MM.1S (cell line): ENCODE measurements at regions not wholly inside any gene's neighbourhood (a gene's known extent, or its start where the extent isn't known, plus 50 kb on each side); places are given as distances from the start of the nearest gene placed in this dataset.

Source experiments
- DNase-seq: peaks from one replicate; pipeline ENCODE4 v3.0.0-alpha.2; 2015
- H2AFZ ChIP-seq: fragments of 300-600 bp; sonication (generic); 2 replicates; pipeline ENCODE4 v1.6.0; 2016; ENCODE audit warnings: antibody characterized with exemption, low read length
- H3F3A ChIP-seq: fragments of 300-600 bp; sonication (generic); 2 replicates; pipeline ENCODE4 v1.6.1; 2016; ENCODE audit warnings: mild to moderate bottlenecking, antibody characterized with exemption, low read length, moderate library complexity, mixed read lengths; ENCODE audit not compliant: insufficient read depth
- H3K27ac ChIP-seq: fragments of 300-600 bp; sonication (generic); 2 replicates; pipeline ENCODE4 v1.5.1; 2016; ENCODE audit warnings: mild to moderate bottlenecking, low read length
- H3K27me3 ChIP-seq: fragments of 300-600 bp; sonication (generic); replicated peaks from 2 replicates; pipeline ENCODE4 v1.6.0; 2016; ENCODE audit warnings: low read length; ENCODE audit not compliant: insufficient read depth
- H3K36me3 ChIP-seq: fragments of 300-600 bp; sonication (generic); replicated peaks from 2 replicates; pipeline ENCODE4 v1.6.1; 2016; ENCODE audit warnings: mild to moderate bottlenecking, low read length, mixed read lengths; ENCODE audit not compliant: insufficient read depth
- H3K4me1 ChIP-seq: fragments of 300-600 bp; sonication (generic); 2 replicates; pipeline ENCODE4 v1.6.1; 2016; ENCODE audit warnings: low read length, mixed read lengths
- H3K4me2 ChIP-seq: fragments of 300-600 bp; sonication (generic); 2 replicates; pipeline ENCODE4 v1.6.0; 2016; ENCODE audit warnings: low read depth, low read length
- H3K4me3 ChIP-seq: fragments of 300-600 bp; sonication (generic); 2 replicates; pipeline ENCODE4 v1.5.1; 2016; ENCODE audit warnings: low read length, mixed read lengths
- H3K79me2 ChIP-seq: fragments of 300-600 bp; sonication (generic); 2 replicates; pipeline ENCODE4 v1.6.1; 2016; ENCODE audit warnings: mixed run types, low read length, mixed read lengths
- H3K9ac ChIP-seq: fragments of 300-600 bp; sonication (generic); 2 replicates; pipeline ENCODE4 v1.6.1; 2016; ENCODE audit warnings: low read length, mixed read lengths
- H3K9me2 ChIP-seq: fragments of 300-600 bp; sonication (generic); replicated peaks from 2 replicates; pipeline ENCODE4 v1.6.1; 2016; ENCODE audit warnings: mild to moderate bottlenecking, low read length, mixed read lengths; ENCODE audit not compliant: insufficient read depth
- H3K9me3 ChIP-seq: fragments of 300-600 bp; sonication (generic); replicated peaks from 2 replicates; pipeline ENCODE4 v1.6.1; 2016; ENCODE audit warnings: mild to moderate bottlenecking, low read length, mixed read lengths; ENCODE audit not compliant: insufficient read depth
- H4K20me1 ChIP-seq: fragments of 300-600 bp; sonication (generic); 2 replicates; pipeline ENCODE4 v1.6.1; 2016; ENCODE audit warnings: mild to moderate bottlenecking, low read length, moderate library complexity, mixed read lengths; ENCODE audit not compliant: insufficient read depth
- EZH2 ChIP-seq: fragments of 300-600 bp; sonication (generic); optimal IDR thresholded peaks from 2 replicates; pipeline ENCODE3; 2017; ENCODE audit warnings: low read depth, mild to moderate bottlenecking, antibody characterized with exemption, low read length, mixed read lengths
- EZH2phosphoT487 ChIP-seq: fragments of 300-600 bp; sonication (generic); IDR thresholded peaks from 2 replicates; pipeline ENCODE4 v1.6.1; 2018; ENCODE audit warnings: antibody characterized with exemption, low read length
- TF ChIP-seq, protein P1 (sequence below): fragments of 300-600 bp; sonication (generic); IDR thresholded peaks from 2 replicates; pipeline ENCODE4 v1.5.1; 2016; ENCODE audit warnings: antibody characterized with exemption, low read length, mixed read lengths

DNA sequence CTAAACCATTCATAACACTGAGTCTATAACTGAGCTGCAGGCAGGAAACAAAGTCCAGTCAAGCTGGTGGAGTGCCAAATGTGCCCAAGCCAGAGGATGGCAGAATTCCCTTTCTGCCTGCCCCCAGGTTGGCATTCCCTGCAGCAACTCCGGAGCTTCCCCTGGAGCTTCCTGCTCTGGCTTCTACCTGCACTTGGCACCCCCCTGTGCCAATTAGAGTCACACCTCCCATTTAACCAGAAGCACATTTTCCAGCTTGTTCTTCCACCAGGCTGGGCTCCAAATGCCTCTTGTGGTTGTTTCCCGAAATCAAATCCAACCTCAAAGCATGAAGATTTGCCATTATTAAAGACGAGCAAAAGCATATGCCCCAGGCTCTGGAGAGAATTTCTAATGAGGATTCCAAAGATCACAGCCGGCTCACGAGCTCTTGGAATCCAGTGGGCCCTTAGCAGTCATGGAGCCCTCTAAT lies 294.5 kb downstream of the RRAGC start:
- DNase-seq: no peak
- H3K9me3 ChIP-seq: no peaks in the 10 kb centered on the region
- no peak overlapping the region for H3K9ac ChIP-seq
- no peaks in the 10 kb centered on the region for H3K27me3 ChIP-seq
- no peaks in the 10 kb centered on the region for H3K9me2 ChIP-seq
- H3K79me2 ChIP-seq: no peaks in the 10 kb centered on the region
- no peak for TF ChIP-seq EZH2phosphoT487
- no peak for TF ChIP-seq EZH2
- H3K4me3 ChIP-seq: no peak overlapping the region
- no peak overlapping the region for H3K4me2 ChIP-seq
- H3K4me1 ChIP-seq: no peaks in the 10 kb centered on the region
- no peaks in the 10 kb centered on the region for H3F3A ChIP-seq
- H3K27ac ChIP-seq: no peak overlapping the region
- no peaks in the 10 kb centered on the region for H4K20me1 ChIP-seq
- no peaks in the 10 kb centered on the region for H3K36me3 ChIP-seq
- H2AFZ ChIP-seq: no peak overlapping the region

DNA sequence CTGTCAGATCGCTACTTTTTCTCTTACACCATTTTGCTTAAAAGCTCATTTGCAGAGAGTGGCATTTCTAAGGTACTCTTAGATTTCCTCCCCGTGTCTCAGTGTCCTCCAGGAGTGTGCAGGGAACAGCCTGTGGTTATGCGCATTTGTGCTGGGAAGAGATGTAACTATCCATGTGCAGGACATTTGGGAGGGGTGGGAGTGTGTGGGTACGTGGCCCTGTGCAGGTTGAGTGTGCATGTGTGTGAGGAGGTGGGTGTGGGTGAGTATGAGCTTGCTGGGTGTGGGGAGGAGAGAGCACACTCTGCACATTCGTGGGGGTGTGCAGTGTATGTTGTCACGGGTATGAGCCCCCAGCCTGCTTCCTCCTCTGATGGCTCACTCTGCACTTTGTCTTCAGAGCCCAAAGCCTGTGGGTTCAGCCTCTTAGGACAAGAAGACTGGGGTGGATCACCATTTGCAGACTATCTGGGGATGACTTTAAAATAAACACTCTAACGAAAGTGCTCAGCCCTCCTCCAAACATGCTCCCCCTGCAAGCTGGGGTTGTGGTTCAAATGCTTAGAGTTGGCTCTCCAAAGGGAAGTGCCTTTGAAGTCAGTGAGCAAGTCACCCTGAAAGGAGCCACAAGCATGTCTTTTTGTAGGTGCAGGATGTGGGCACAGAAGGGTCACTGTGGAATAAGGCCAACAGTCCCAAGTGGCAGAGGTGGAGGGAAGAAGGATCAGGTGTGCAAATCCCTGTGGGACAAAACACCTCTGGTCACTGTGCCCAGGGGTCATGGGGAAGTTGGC lies 295.4 kb downstream of the RRAGC start:
- no peak for TF ChIP-seq EZH2phosphoT487
- no peak for TF ChIP-seq EZH2
- TF ChIP-seq, protein P1, sequence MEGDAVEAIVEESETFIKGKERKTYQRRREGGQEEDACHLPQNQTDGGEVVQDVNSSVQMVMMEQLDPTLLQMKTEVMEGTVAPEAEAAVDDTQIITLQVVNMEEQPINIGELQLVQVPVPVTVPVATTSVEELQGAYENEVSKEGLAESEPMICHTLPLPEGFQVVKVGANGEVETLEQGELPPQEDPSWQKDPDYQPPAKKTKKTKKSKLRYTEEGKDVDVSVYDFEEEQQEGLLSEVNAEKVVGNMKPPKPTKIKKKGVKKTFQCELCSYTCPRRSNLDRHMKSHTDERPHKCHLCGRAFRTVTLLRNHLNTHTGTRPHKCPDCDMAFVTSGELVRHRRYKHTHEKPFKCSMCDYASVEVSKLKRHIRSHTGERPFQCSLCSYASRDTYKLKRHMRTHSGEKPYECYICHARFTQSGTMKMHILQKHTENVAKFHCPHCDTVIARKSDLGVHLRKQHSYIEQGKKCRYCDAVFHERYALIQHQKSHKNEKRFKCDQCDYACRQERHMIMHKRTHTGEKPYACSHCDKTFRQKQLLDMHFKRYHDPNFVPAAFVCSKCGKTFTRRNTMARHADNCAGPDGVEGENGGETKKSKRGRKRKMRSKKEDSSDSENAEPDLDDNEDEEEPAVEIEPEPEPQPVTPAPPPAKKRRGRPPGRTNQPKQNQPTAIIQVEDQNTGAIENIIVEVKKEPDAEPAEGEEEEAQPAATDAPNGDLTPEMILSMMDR: no peak
- H3K27me3 ChIP-seq: no peaks in the 10 kb centered on the region
- H3K4me3 ChIP-seq: no peak overlapping the region
- no peak overlapping the region for H3K9ac ChIP-seq
- DNase-seq: no peak
- no peaks in the 10 kb centered on the region for H3K9me2 ChIP-seq
- H3K27ac ChIP-seq: no peak overlapping the region
- no peaks in the 10 kb centered on the region for H3K4me1 ChIP-seq
- no peak overlapping the region for H3K4me2 ChIP-seq
- H2AFZ ChIP-seq: no peak overlapping the region
- H4K20me1 ChIP-seq: no peaks in the 10 kb centered on the region
- H3K9me3 ChIP-seq: no peaks in the 10 kb centered on the region
- H3F3A ChIP-seq: no peaks in the 10 kb centered on the region
- H3K79me2 ChIP-seq: no peaks in the 10 kb centered on the region
- no peaks in the 10 kb centered on the region for H3K36me3 ChIP-seq

DNA sequence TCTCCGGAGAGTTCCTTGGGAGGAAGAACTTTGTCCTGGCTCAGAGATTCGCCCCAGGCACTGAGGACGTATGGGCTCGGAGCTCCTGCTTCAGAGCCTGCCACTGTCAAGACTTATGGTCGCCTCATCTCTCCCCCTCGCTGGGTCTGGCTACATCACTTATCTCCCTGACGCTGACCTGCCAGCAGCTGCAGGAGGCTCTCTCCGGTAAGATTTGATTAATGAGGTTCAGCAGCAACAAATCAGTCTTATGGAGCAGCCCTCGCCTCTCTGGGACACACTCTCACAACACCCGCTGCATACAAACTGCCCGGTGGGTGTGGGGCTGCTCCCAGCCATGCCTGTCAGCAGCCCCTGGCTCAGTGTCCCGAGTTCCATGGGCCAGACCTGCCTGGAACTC lies 297.8 kb downstream of the RRAGC start:
- Histone ChIP-seq H3K9me3 (no peaks in the 10 kb centered on the region), H4K20me1 (no peaks in the 10 kb centered on the region), H3K27ac (no peak overlapping the region), H3K9me2 (no peaks in the 10 kb centered on the region), H3K4me2 (no peak overlapping the region), H3K4me1 (no peaks in the 10 kb centered on the region), H3K79me2 (no peaks in the 10 kb centered on the region), H3K36me3 (no peaks in the 10 kb centered on the region), H3K4me3 (no peak overlapping the region), H2AFZ (no peak overlapping the region), H3F3A (no peaks in the 10 kb centered on the region), H3K27me3 (no peaks in the 10 kb centered on the region), H3K9ac (no peak overlapping the region)
- TF ChIP-seq EZH2 (no peak), EZH2phosphoT487 (no peak)
- TF ChIP-seq, protein P1: no peak
- no peak for DNase-seq

DNA sequence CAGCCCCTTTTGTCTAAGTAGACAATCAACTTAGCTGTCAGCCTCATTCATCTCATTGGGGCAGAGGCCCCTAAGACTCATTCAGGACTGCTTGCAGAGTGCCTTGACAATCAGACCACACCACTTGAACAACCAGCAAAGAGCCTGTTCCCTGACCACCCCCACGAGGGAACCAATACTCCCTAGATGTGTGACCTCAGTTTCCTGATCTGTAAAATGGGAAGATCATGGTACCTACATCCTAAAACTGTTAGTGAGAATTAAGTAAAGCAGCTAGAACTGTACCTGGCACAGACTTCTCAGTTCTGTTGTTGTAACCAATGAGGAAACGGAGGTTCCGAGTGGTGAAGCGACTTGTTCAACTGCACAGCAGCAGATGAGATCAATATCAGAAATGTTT lies 298.5 kb downstream of the RRAGC start:
- no peak overlapping the region for H3K27ac ChIP-seq
- H3K9ac ChIP-seq: no peak overlapping the region
- H3K27me3 ChIP-seq: no peaks in the 10 kb centered on the region
- H3K4me2 ChIP-seq: no peak overlapping the region
- no peak for DNase-seq
- no peak overlapping the region for H3K4me3 ChIP-seq
- no peak overlapping the region for H2AFZ ChIP-seq
- H3K9me3 ChIP-seq: no peaks in the 10 kb centered on the region
- no peaks in the 10 kb centered on the region for H3F3A ChIP-seq
- H3K79me2 ChIP-seq: no peaks in the 10 kb centered on the region
- no peaks in the 10 kb centered on the region for H3K9me2 ChIP-seq
- H3K4me1 ChIP-seq: no peaks in the 10 kb centered on the region
- H3K36me3 ChIP-seq: no peaks in the 10 kb centered on the region
- no peaks in the 10 kb centered on the region for H4K20me1 ChIP-seq
- TF ChIP-seq EZH2phosphoT487 (no peak), EZH2 (no peak)
- TF ChIP-seq, protein P1: no peak
